GM12875 (cell line): ENCODE measurements at regions not wholly inside any gene's neighbourhood (a gene's known extent, or its start where the extent isn't known, plus 50 kb on each side); places are given as distances from the start of the nearest gene placed in this dataset.

ENCODE experiments used
- H3K4me3 ChIP-seq: one replicate; pipeline ENCODE4 v1.5.1; 2011; ENCODE audit warnings: low read depth, low read length, control low read depth
- CTCF ChIP-seq: IDR thresholded peaks from 2 replicates; pipeline ENCODE4 v1.5.1; 2011; ENCODE audit warnings: low read depth, mild to moderate bottlenecking, control low read depth, inconsistent platforms, low read length, moderate library complexity, borderline replicate concordance; ENCODE audit not compliant: insufficient read depth

- TF ChIP-seq CTCF: no peak
These were observed 394.9 kb upstream of the PTGER4 start for GRCh38 chr5:40284863-40285262.

GRCh38 chr5:40278881-40279280 is 400.8 kb upstream of the PTGER4 start:
- H3K4me3 ChIP-seq: no peak overlapping the region
- TF ChIP-seq CTCF: no peak

More at GRCh38 chr5:40284863-40285262, 394.9 kb upstream of the PTGER4 start:
- no peak overlapping the region for H3K4me3 ChIP-seq

- TF ChIP-seq CTCF: no peak
- no peak overlapping the region for H3K4me3 ChIP-seq
These were observed 402.4 kb upstream of the PTGER4 start for GRCh38 chr5:40277161-40277906.

- TF ChIP-seq CTCF: no peak
- no peak overlapping the region for H3K4me3 ChIP-seq
These were observed 403.2 kb upstream of the PTGER4 start for GRCh38 chr5:40276426-40277102.

- no peak for TF ChIP-seq CTCF
- H3K4me3 ChIP-seq: no peak overlapping the region
These were observed 405.1 kb upstream of the PTGER4 start for GRCh38 chr5:40274568-40274967.

GRCh38 chr5:40273936-40274335 is 405.8 kb upstream of the PTGER4 start:
- no peak overlapping the region for H3K4me3 ChIP-seq
- TF ChIP-seq CTCF: no peak

- TF ChIP-seq CTCF: no peak
- no peak overlapping the region for H3K4me3 ChIP-seq
These were observed 408.2 kb upstream of the PTGER4 start for GRCh38 chr5:40271476-40271875.
